ENCODE measurements at regions not wholly inside any gene's neighbourhood (a gene's known extent, or its start where the extent isn't known, plus 50 kb on each side); places are given as distances from the start of the nearest gene placed in this dataset.

GRCh38 chr11:129720994-129721393 is 94.7 kb upstream of the TMEM45B start:
- Histone ChIP-seq H3K4me1 (ENCODE audit: control insufficient read depth in 5 of 5, insufficient read depth in 5 of 5, low read length in 5 of 5) (no peaks in the 10 kb centered on the region), H3K4me3 (ENCODE audit: low read depth in 1 of 5, low read length in 5 of 5) (no peak overlapping the region), H3K27ac (ENCODE audit: low read depth, low read length) (no peak overlapping the region), H3K9me3 (ENCODE audit: control insufficient read depth in 5 of 5, low read length in 5 of 5) (no peaks in the 10 kb centered on the region), H3K9ac (ENCODE audit: low read length in 5 of 5) (no peak overlapping the region), H3K36me3 (ENCODE audit: control insufficient read depth in 5 of 5, insufficient read depth in 5 of 5, low read length in 5 of 5) (no peaks in the 10 kb centered on the region), H3K27me3 (ENCODE audit: control insufficient read depth in 5 of 5, insufficient read depth in 4 of 5, low read length in 5 of 5) (peaks cover 0 to 5% (median 0%) of the 10 kb centered on the region in 5 donors)

GRCh38 chr11:129721685-129722084 is 94.0 kb upstream of the TMEM45B start:
- H3K9ac ChIP-seq (ENCODE audit: low read length in 5 of 5), result no peak overlapping the region
- no peaks in the 10 kb centered on the region for H3K4me1 ChIP-seq (ENCODE audit: control insufficient read depth in 5 of 5, insufficient read depth in 5 of 5, low read length in 5 of 5)
- H3K9me3 ChIP-seq (ENCODE audit: control insufficient read depth in 5 of 5, low read length in 5 of 5), result no peaks in the 10 kb centered on the region
- peaks cover 0 to 6% (median 0%) of the 10 kb centered on the region in 5 donors for H3K27me3 ChIP-seq (ENCODE audit: control insufficient read depth in 5 of 5, insufficient read depth in 4 of 5, low read length in 5 of 5)
- H3K4me3 ChIP-seq (ENCODE audit: low read depth in 1 of 5, low read length in 5 of 5), result no peak overlapping the region
- H3K27ac ChIP-seq (ENCODE audit: low read depth, low read length), result no peak overlapping the region
- H3K36me3 ChIP-seq (ENCODE audit: control insufficient read depth in 5 of 5, insufficient read depth in 5 of 5, low read length in 5 of 5), result no peaks in the 10 kb centered on the region

GRCh38 chr11:129722529-129722928 is 93.1 kb upstream of the TMEM45B start:
- H3K9me3 ChIP-seq (ENCODE audit: control insufficient read depth in 5 of 5, low read length in 5 of 5), result no peaks in the 10 kb centered on the region
- no peak overlapping the region for H3K4me3 ChIP-seq (ENCODE audit: low read depth in 1 of 5, low read length in 5 of 5)
- H3K9ac ChIP-seq (ENCODE audit: low read length in 5 of 5), result no peak overlapping the region
- no peaks in the 10 kb centered on the region for H3K4me1 ChIP-seq (ENCODE audit: control insufficient read depth in 5 of 5, insufficient read depth in 5 of 5, low read length in 5 of 5)
- H3K27ac ChIP-seq (ENCODE audit: low read depth, low read length), result no peak overlapping the region
- peaks cover 0 to 6% (median 0%) of the 10 kb centered on the region in 5 donors for H3K27me3 ChIP-seq (ENCODE audit: control insufficient read depth in 5 of 5, insufficient read depth in 4 of 5, low read length in 5 of 5)
- no peaks in the 10 kb centered on the region for H3K36me3 ChIP-seq (ENCODE audit: control insufficient read depth in 5 of 5, insufficient read depth in 5 of 5, low read length in 5 of 5)

GRCh38 chr11:129723146-129723760 is 92.4 kb upstream of the TMEM45B start:
- Histone ChIP-seq H3K4me1 (ENCODE audit: control insufficient read depth in 5 of 5, insufficient read depth in 5 of 5, low read length in 5 of 5) (no peaks in the 10 kb centered on the region), H3K27ac (ENCODE audit: low read depth, low read length) (no peak overlapping the region), H3K4me3 (ENCODE audit: low read depth in 1 of 5, low read length in 5 of 5) (no peak overlapping the region), H3K36me3 (ENCODE audit: control insufficient read depth in 5 of 5, insufficient read depth in 5 of 5, low read length in 5 of 5) (no peaks in the 10 kb centered on the region), H3K27me3 (ENCODE audit: control insufficient read depth in 5 of 5, insufficient read depth in 4 of 5, low read length in 5 of 5) (peaks cover 0 to 6% (median 0%) of the 10 kb centered on the region in 5 donors), H3K9me3 (ENCODE audit: control insufficient read depth in 5 of 5, low read length in 5 of 5) (no peaks in the 10 kb centered on the region), H3K9ac (ENCODE audit: low read length in 5 of 5) (no peak overlapping the region)

GRCh38 chr11:129723761-129724162 is 91.9 kb upstream of the TMEM45B start:
- H3K9ac ChIP-seq (ENCODE audit: low read length in 5 of 5), result no peak overlapping the region
- no peaks in the 10 kb centered on the region for H3K36me3 ChIP-seq (ENCODE audit: control insufficient read depth in 5 of 5, insufficient read depth in 5 of 5, low read length in 5 of 5)
- H3K27ac ChIP-seq (ENCODE audit: low read depth, low read length), result no peak overlapping the region
- peaks cover 0 to 6% (median 0%) of the 10 kb centered on the region in 5 donors for H3K27me3 ChIP-seq (ENCODE audit: control insufficient read depth in 5 of 5, insufficient read depth in 4 of 5, low read length in 5 of 5)
- no peaks in the 10 kb centered on the region for H3K9me3 ChIP-seq (ENCODE audit: control insufficient read depth in 5 of 5, low read length in 5 of 5)
- no peak overlapping the region for H3K4me3 ChIP-seq (ENCODE audit: low read depth in 1 of 5, low read length in 5 of 5)
- no peaks in the 10 kb centered on the region for H3K4me1 ChIP-seq (ENCODE audit: control insufficient read depth in 5 of 5, insufficient read depth in 5 of 5, low read length in 5 of 5)

GRCh38 chr11:129724866-129725265 is 90.8 kb upstream of the TMEM45B start:
- Histone ChIP-seq H3K9ac (ENCODE audit: low read length in 5 of 5) (no peak overlapping the region), H3K4me3 (ENCODE audit: low read depth in 1 of 5, low read length in 5 of 5) (no peak overlapping the region), H3K9me3 (ENCODE audit: control insufficient read depth in 5 of 5, low read length in 5 of 5) (no peaks in the 10 kb centered on the region), H3K27ac (ENCODE audit: low read depth, low read length) (no peak overlapping the region), H3K27me3 (ENCODE audit: control insufficient read depth in 5 of 5, insufficient read depth in 4 of 5, low read length in 5 of 5) (peaks cover 0 to 6% (median 0%) of the 10 kb centered on the region in 5 donors), H3K36me3 (ENCODE audit: control insufficient read depth in 5 of 5, insufficient read depth in 5 of 5, low read length in 5 of 5) (no peaks in the 10 kb centered on the region), H3K4me1 (ENCODE audit: control insufficient read depth in 5 of 5, insufficient read depth in 5 of 5, low read length in 5 of 5) (no peaks in the 10 kb centered on the region)

- no peak overlapping the region for H3K4me3 ChIP-seq (ENCODE audit: low read depth in 1 of 5, low read length in 5 of 5)
- no peak overlapping the region for H3K9ac ChIP-seq (ENCODE audit: low read length in 5 of 5)
- H3K9me3 ChIP-seq (ENCODE audit: control insufficient read depth in 5 of 5, low read length in 5 of 5), result no peaks in the 10 kb centered on the region
These were observed 89.5 kb upstream of the TMEM45B start for GRCh38 chr11:129726179-129726578.

GRCh38 chr11:129728581-129728980 is 87.1 kb upstream of the TMEM45B start:
- no peaks in the 10 kb centered on the region for H3K4me1 ChIP-seq (ENCODE audit: control insufficient read depth in 5 of 5, insufficient read depth in 5 of 5, low read length in 5 of 5)
- H3K4me3 ChIP-seq (ENCODE audit: low read depth in 1 of 5, low read length in 5 of 5), result no peak overlapping the region
- H3K9me3 ChIP-seq (ENCODE audit: control insufficient read depth in 5 of 5, low read length in 5 of 5), result no peaks in the 10 kb centered on the region
- no peaks in the 10 kb centered on the region for H3K36me3 ChIP-seq (ENCODE audit: control insufficient read depth in 5 of 5, insufficient read depth in 5 of 5, low read length in 5 of 5)
- peaks cover 0 to 7% (median 0%) of the 10 kb centered on the region in 5 donors for H3K27me3 ChIP-seq (ENCODE audit: control insufficient read depth in 5 of 5, insufficient read depth in 4 of 5, low read length in 5 of 5)
- no peak overlapping the region for H3K27ac ChIP-seq (ENCODE audit: low read depth, low read length)
- no peak overlapping the region for H3K9ac ChIP-seq (ENCODE audit: low read length in 5 of 5)

More at GRCh38 chr11:129726179-129726578, 89.5 kb upstream of the TMEM45B start:
- H3K36me3 ChIP-seq (ENCODE audit: control insufficient read depth in 5 of 5, insufficient read depth in 5 of 5, low read length in 5 of 5), result no peaks in the 10 kb centered on the region
- H3K27me3 ChIP-seq (ENCODE audit: control insufficient read depth in 5 of 5, insufficient read depth in 4 of 5, low read length in 5 of 5), result peaks cover 0 to 11% (median 0%) of the 10 kb centered on the region in 5 donors
- no peaks in the 10 kb centered on the region for H3K4me1 ChIP-seq (ENCODE audit: control insufficient read depth in 5 of 5, insufficient read depth in 5 of 5, low read length in 5 of 5)
- H3K27ac ChIP-seq (ENCODE audit: low read depth, low read length), result no peak overlapping the region

- H3K4me3 ChIP-seq (ENCODE audit: low read depth in 1 of 5, low read length in 5 of 5), result no peak overlapping the region
- peaks cover 0 to 7% (median 0%) of the 10 kb centered on the region in 5 donors for H3K27me3 ChIP-seq (ENCODE audit: control insufficient read depth in 5 of 5, insufficient read depth in 4 of 5, low read length in 5 of 5)
- no peaks in the 10 kb centered on the region for H3K9me3 ChIP-seq (ENCODE audit: control insufficient read depth in 5 of 5, low read length in 5 of 5)
- no peaks in the 10 kb centered on the region for H3K4me1 ChIP-seq (ENCODE audit: control insufficient read depth in 5 of 5, insufficient read depth in 5 of 5, low read length in 5 of 5)
- H3K9ac ChIP-seq (ENCODE audit: low read length in 5 of 5), result no peak overlapping the region
- no peaks in the 10 kb centered on the region for H3K36me3 ChIP-seq (ENCODE audit: control insufficient read depth in 5 of 5, insufficient read depth in 5 of 5, low read length in 5 of 5)
- no peak overlapping the region for H3K27ac ChIP-seq (ENCODE audit: low read depth, low read length)
These were observed 86.4 kb upstream of the TMEM45B start for GRCh38 chr11:129729216-129729615.

- no peak overlapping the region for H3K4me3 ChIP-seq (ENCODE audit: low read depth in 1 of 5, low read length in 5 of 5)
- H3K4me1 ChIP-seq (ENCODE audit: control insufficient read depth in 5 of 5, insufficient read depth in 5 of 5, low read length in 5 of 5), result no peaks in the 10 kb centered on the region
- H3K9me3 ChIP-seq (ENCODE audit: control insufficient read depth in 5 of 5, low read length in 5 of 5), result no peaks in the 10 kb centered on the region
- peaks cover 0 to 7% (median 0%) of the 10 kb centered on the region in 5 donors for H3K27me3 ChIP-seq (ENCODE audit: control insufficient read depth in 5 of 5, insufficient read depth in 4 of 5, low read length in 5 of 5)
- H3K27ac ChIP-seq (ENCODE audit: low read depth, low read length), result no peak overlapping the region
- H3K9ac ChIP-seq (ENCODE audit: low read length in 5 of 5), result no peak overlapping the region
- H3K36me3 ChIP-seq (ENCODE audit: control insufficient read depth in 5 of 5, insufficient read depth in 5 of 5, low read length in 5 of 5), result no peaks in the 10 kb centered on the region
These were observed 85.8 kb upstream of the TMEM45B start for GRCh38 chr11:129729823-129730222.

Data from subcutaneous abdominal adipose tissue (tissue), 5 donors.